ENCODE measurements at regions not wholly inside any gene's neighbourhood (a gene's known extent, or its start where the extent isn't known, plus 50 kb on each side); places are given as distances from the start of the nearest gene placed in this dataset.

- no peak for DNase-seq (ENCODE audit: low read depth, low spot score)
- ChIA-PET POLR2A (no interaction called here), CTCF (no interaction called here)
- no peak overlapping the region for H3K4me3 ChIP-seq (ENCODE audit: low read depth, low read length)
- TF ChIP-seq, protein P1, sequence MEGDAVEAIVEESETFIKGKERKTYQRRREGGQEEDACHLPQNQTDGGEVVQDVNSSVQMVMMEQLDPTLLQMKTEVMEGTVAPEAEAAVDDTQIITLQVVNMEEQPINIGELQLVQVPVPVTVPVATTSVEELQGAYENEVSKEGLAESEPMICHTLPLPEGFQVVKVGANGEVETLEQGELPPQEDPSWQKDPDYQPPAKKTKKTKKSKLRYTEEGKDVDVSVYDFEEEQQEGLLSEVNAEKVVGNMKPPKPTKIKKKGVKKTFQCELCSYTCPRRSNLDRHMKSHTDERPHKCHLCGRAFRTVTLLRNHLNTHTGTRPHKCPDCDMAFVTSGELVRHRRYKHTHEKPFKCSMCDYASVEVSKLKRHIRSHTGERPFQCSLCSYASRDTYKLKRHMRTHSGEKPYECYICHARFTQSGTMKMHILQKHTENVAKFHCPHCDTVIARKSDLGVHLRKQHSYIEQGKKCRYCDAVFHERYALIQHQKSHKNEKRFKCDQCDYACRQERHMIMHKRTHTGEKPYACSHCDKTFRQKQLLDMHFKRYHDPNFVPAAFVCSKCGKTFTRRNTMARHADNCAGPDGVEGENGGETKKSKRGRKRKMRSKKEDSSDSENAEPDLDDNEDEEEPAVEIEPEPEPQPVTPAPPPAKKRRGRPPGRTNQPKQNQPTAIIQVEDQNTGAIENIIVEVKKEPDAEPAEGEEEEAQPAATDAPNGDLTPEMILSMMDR (IDR thresholded peaks at IDR 0.05; ENCODE audit: insufficient read depth, low read length, missing control alignments): no peak
Observed at GRCh38 chr14:43938588-43939281, 568.3 kb downstream of the FSCB start.

- H3K4me3 ChIP-seq (ENCODE audit: low read depth, low read length): no peak overlapping the region
- TF ChIP-seq, protein P1 (IDR thresholded peaks at IDR 0.05; ENCODE audit: insufficient read depth, low read length, missing control alignments): no peak
- DNase-seq (ENCODE audit: low read depth, low spot score): no peak
- ChIA-PET POLR2A (no interaction called here), CTCF (no interaction called here)
Observed at GRCh38 chr14:43937001-43937400, 570.1 kb downstream of the FSCB start.

- POLR2A ChIA-PET: no interaction called here
- TF ChIP-seq, protein P1 (IDR thresholded peaks at IDR 0.05; ENCODE audit: insufficient read depth, low read length, missing control alignments): no peak
- DNase-seq (ENCODE audit: low read depth, low spot score): no peak
Observed at GRCh38 chr14:43934102-43934501, 573.0 kb downstream of the FSCB start.

GRCh38 chr14:43914041-43914693, 592.9 kb downstream of the FSCB start:
- no peak for DNase-seq (ENCODE audit: low read depth, low spot score)
- ChIA-PET CTCF (no interaction called here), POLR2A (no interaction called here)
- no peak overlapping the region for H3K4me3 ChIP-seq (ENCODE audit: low read depth, low read length)
- TF ChIP-seq, protein P1 (IDR thresholded peaks at IDR 0.05; ENCODE audit: insufficient read depth, low read length, missing control alignments): no peak

More at GRCh38 chr14:43934102-43934501, 573.0 kb downstream of the FSCB start:
- CTCF ChIA-PET: no interaction called here
- no peak overlapping the region for H3K4me3 ChIP-seq (ENCODE audit: low read depth, low read length)

DNA sequence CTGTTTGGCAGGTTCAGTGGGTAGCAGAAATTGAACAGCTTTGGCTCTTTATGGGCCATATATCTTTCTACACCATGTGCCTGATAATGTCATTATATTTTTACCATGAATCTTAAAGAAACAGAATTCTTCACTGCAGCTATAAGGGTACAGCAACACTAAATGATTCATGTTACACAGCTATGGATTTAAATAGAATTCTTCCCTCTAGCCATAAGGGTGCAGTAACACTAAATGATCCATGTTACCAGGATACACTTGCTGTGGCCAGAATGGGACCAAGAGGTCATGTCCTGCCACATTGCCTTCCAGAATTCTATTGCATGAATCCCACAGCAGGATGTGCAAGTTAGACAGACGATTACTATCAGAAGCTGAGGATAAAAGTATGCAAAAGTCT, 603.9 kb downstream of the FSCB start:
- DNase-seq (ENCODE audit: low read depth, low spot score): no peak
- TF ChIP-seq, protein P1 (IDR thresholded peaks at IDR 0.05; ENCODE audit: insufficient read depth, low read length, missing control alignments): no peak
- ChIA-PET POLR2A (no interaction called here), CTCF (no interaction called here)
- H3K4me3 ChIP-seq (ENCODE audit: low read depth, low read length): no peak overlapping the region

GRCh38 chr14:43901911-43902673, 605.0 kb downstream of the FSCB start:
- DNase-seq (ENCODE audit: low read depth, low spot score): no peak
- ChIA-PET CTCF (no interaction called here), POLR2A (no interaction called here)
- TF ChIP-seq, protein P1 (IDR thresholded peaks at IDR 0.05; ENCODE audit: insufficient read depth, low read length, missing control alignments): no peak
- no peak overlapping the region for H3K4me3 ChIP-seq (ENCODE audit: low read depth, low read length)
